Activated naive CD8-positive, alpha-beta T cell treated with anti-CD3 and anti-CD28 coated beads, Interleukin-2, amount 10 ng/mL, durations not matched to agents 7 days and 5 days (primary cell): ENCODE measurements at regions not wholly inside any gene's neighbourhood (a gene's known extent, or its start where the extent isn't known, plus 50 kb on each side); places are given as distances from the start of the nearest gene placed in this dataset.

Source experiments
- ATAC-seq: fragments of 150-1000 bp; cut with Tn5 transposase; one replicate; pipeline ENCODE4 v1.10.0; 2021; ENCODE audit warnings: low read depth, moderate library complexity
- POLR2A ChIA-PET: fragments of 350-600 bp; sonication (Branson Sonifier 250); formaldehyde crosslinking; loops from one replicate; lab custom pipeline; 2021; ENCODE audit warnings: antibody characterized with exemption; lab: Charles Lee
- DNase-seq: peaks from one replicate; pipeline ENCODE4 v3.0.0; 2021
- H3K27ac Mint-ChIP-seq: one replicate; pipeline ENCODE4 v1.8.0; 2022; ENCODE audit warnings: mild to moderate bottlenecking, mixed read lengths
- H3K27me3 Mint-ChIP-seq: one replicate; pipeline ENCODE4 v1.8.0; 2022; ENCODE audit warnings: mild to moderate bottlenecking, moderate library complexity, mixed read lengths
- H3K36me3 Mint-ChIP-seq: one replicate; pipeline ENCODE4 v1.8.0; 2021; ENCODE audit warnings: mild to moderate bottlenecking, mixed read lengths
- H3K4me1 Mint-ChIP-seq: one replicate; pipeline ENCODE4 v1.8.0; 2021; ENCODE audit warnings: mixed read lengths
- H3K4me3 Mint-ChIP-seq: one replicate; pipeline ENCODE4 v1.8.0; 2022; ENCODE audit warnings: mild to moderate bottlenecking, moderate library complexity, mixed read lengths
- H3K9me3 Mint-ChIP-seq: one replicate; pipeline ENCODE4 v1.8.0; 2021; ENCODE audit warnings: mixed read lengths

GRCh38 chr1:163912170-163912884 lies 590.6 kb downstream of the NUF2 start:
- Mint-ChIP-seq H3K4me1 (no peaks in the 10 kb centered on the region), H3K27me3 (no peaks in the 10 kb centered on the region), H3K4me3 (no peak overlapping the region), H3K9me3 (peaks cover 3% of the 10 kb centered on the region), H3K27ac (no peak overlapping the region), H3K36me3 (no peaks in the 10 kb centered on the region)
- POLR2A ChIA-PET, result no interaction called here
- no peak for DNase-seq
- ATAC-seq, result no peak

- H3K9me3 Mint-ChIP-seq, result no peaks in the 10 kb centered on the region
- ATAC-seq (no peak), DNase-seq (no peak)
- POLR2A ChIA-PET, result no interaction called here
- H3K27me3 Mint-ChIP-seq, result no peaks in the 10 kb centered on the region
- no peak overlapping the region for H3K4me3 Mint-ChIP-seq
- H3K27ac Mint-ChIP-seq, result no peak overlapping the region
- no peaks in the 10 kb centered on the region for H3K4me1 Mint-ChIP-seq
- H3K36me3 Mint-ChIP-seq, result no peaks in the 10 kb centered on the region
These were observed 593.1 kb downstream of the NUF2 start for GRCh38 chr1:163914785-163915413.

- H3K4me3 Mint-ChIP-seq, result no peak overlapping the region
These were observed 601.0 kb downstream of the NUF2 start for GRCh38 chr1:163922743-163923201.

DNA sequence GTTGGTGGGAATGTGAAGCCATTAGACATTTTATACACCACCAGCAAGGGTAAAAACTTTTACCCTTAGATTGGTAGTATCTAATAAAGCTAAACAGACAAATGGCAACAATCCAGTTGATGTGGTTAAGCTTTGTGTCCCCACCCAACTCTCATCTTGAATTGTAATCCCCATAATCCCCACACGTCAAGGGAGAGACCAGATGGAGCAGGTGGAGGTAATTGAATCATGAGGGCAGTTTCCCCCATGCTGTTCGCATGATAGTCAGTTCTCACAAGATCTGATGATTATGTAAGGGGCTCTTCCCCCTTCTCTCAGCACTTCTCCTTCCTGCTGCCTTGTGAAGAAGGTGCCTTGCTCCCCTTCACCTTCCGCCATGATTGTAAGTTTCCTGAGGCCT lies 602.3 kb downstream of the NUF2 start:
- H3K4me3 Mint-ChIP-seq, result no peak overlapping the region
- ATAC-seq, result no peak
- POLR2A ChIA-PET, result no interaction called here
- DNase-seq, result no peak
- no peaks in the 10 kb centered on the region for H3K36me3 Mint-ChIP-seq
- no peak overlapping the region for H3K27ac Mint-ChIP-seq
- H3K4me1 Mint-ChIP-seq, result no peaks in the 10 kb centered on the region
- no peaks in the 10 kb centered on the region for H3K27me3 Mint-ChIP-seq
- peaks cover 5% of the 10 kb centered on the region for H3K9me3 Mint-ChIP-seq

More at GRCh38 chr1:163922743-163923201, 601.0 kb downstream of the NUF2 start:
- Mint-ChIP-seq H3K27ac (no peak overlapping the region), H3K27me3 (no peaks in the 10 kb centered on the region), H3K4me1 (no peaks in the 10 kb centered on the region), H3K9me3 (peaks cover 5% of the 10 kb centered on the region), H3K36me3 (no peaks in the 10 kb centered on the region)
- ATAC-seq, result no peak
- POLR2A ChIA-PET, result no interaction called here
- no peak for DNase-seq

GRCh38 chr1:163927493-163927892 lies 605.7 kb downstream of the NUF2 start:
- ATAC-seq (no peak), DNase-seq (no peak)
- Mint-ChIP-seq H3K27ac (no peak overlapping the region), H3K4me3 (no peak overlapping the region), H3K27me3 (no peaks in the 10 kb centered on the region), H3K4me1 (no peaks in the 10 kb centered on the region), H3K9me3 (peaks cover 5% of the 10 kb centered on the region), H3K36me3 (no peaks in the 10 kb centered on the region)
- POLR2A ChIA-PET, result no interaction called here

DNA sequence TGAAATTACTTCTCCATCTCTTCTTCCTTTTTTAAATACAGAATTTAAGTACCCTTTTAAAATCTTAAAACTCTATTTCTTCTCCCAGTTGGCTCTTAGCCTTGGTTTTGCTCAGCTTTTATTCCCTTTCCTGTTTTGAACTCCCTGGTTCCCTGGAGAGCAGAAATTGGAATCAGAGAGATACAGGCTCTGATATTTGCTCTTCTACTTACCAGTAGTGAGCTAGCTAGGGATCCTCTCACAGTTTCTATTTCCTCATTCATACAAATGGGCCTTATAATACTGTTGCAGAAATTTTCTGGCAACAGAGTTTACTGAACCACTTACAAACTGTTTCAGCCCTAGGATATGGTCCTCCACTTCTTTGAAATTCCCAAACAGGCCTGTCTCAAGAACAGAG lies 606.3 kb downstream of the NUF2 start:
- H3K4me1 Mint-ChIP-seq, result no peaks in the 10 kb centered on the region
- ATAC-seq, result no peak
- H3K27me3 Mint-ChIP-seq, result no peaks in the 10 kb centered on the region
- peaks cover 3% of the 10 kb centered on the region for H3K9me3 Mint-ChIP-seq
- no peaks in the 10 kb centered on the region for H3K36me3 Mint-ChIP-seq
- no peak overlapping the region for H3K4me3 Mint-ChIP-seq
- POLR2A ChIA-PET, result no interaction called here
- H3K27ac Mint-ChIP-seq, result no peak overlapping the region
- no peak for DNase-seq

- H3K4me3 Mint-ChIP-seq, result no peak overlapping the region
- POLR2A ChIA-PET, result no interaction called here
- no peaks in the 10 kb centered on the region for H3K27me3 Mint-ChIP-seq
These were observed 606.9 kb downstream of the NUF2 start for GRCh38 chr1:163928651-163929050.

GRCh38 chr1:163932901-163933300 lies 611.1 kb downstream of the NUF2 start:
- ATAC-seq (no peak), DNase-seq (no peak)
- H3K27ac Mint-ChIP-seq, result no peak overlapping the region
- H3K4me1 Mint-ChIP-seq, result no peaks in the 10 kb centered on the region
- peaks cover 2% of the 10 kb centered on the region for H3K9me3 Mint-ChIP-seq
- POLR2A ChIA-PET, result no interaction called here
- no peaks in the 10 kb centered on the region for H3K36me3 Mint-ChIP-seq
- H3K27me3 Mint-ChIP-seq, result no peaks in the 10 kb centered on the region
- no peak overlapping the region for H3K4me3 Mint-ChIP-seq

More at GRCh38 chr1:163928651-163929050, 606.9 kb downstream of the NUF2 start:
- ATAC-seq, result no peak
- Mint-ChIP-seq H3K9me3 (peaks cover 3% of the 10 kb centered on the region), H3K4me1 (no peaks in the 10 kb centered on the region), H3K36me3 (no peaks in the 10 kb centered on the region), H3K27ac (no peak overlapping the region)
- DNase-seq, result no peak

DNA sequence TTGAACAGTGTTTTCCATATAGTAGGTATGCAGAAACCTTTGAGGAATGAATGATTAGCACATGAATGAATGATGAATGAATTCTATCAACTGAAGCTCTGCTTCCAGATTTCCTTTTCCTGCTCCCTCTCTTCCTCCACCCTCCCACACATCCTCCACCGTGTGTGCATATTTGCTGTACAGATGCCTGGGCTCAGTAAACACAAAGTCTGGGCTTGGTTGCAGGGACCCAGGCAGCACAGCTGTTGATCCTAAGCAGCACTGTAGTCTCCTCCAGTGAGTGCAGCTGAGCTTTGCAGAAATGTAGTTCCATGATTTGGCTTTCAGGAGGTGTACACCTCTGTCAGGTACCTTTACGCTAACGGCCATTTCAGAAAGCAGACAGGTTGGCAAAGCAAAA lies 611.7 kb downstream of the NUF2 start:
- no peak overlapping the region for H3K27ac Mint-ChIP-seq
- no peaks in the 10 kb centered on the region for H3K36me3 Mint-ChIP-seq
- H3K4me3 Mint-ChIP-seq, result no peak overlapping the region
- no peaks in the 10 kb centered on the region for H3K4me1 Mint-ChIP-seq
- no peaks in the 10 kb centered on the region for H3K27me3 Mint-ChIP-seq
- H3K9me3 Mint-ChIP-seq, result peaks cover 2% of the 10 kb centered on the region
- ATAC-seq, result no peak
- no peak for DNase-seq
- POLR2A ChIA-PET, result no interaction called here

- no peaks in the 10 kb centered on the region for H3K27me3 Mint-ChIP-seq
- H3K27ac Mint-ChIP-seq, result no peak overlapping the region
- peaks cover 2% of the 10 kb centered on the region for H3K9me3 Mint-ChIP-seq
- no peak overlapping the region for H3K4me3 Mint-ChIP-seq
- POLR2A ChIA-PET, result no interaction called here
- DNase-seq, result no peak
- no peaks in the 10 kb centered on the region for H3K4me1 Mint-ChIP-seq
- no peak for ATAC-seq
- no peaks in the 10 kb centered on the region for H3K36me3 Mint-ChIP-seq
These were observed 614.1 kb downstream of the NUF2 start for GRCh38 chr1:163935738-163936374.

DNA sequence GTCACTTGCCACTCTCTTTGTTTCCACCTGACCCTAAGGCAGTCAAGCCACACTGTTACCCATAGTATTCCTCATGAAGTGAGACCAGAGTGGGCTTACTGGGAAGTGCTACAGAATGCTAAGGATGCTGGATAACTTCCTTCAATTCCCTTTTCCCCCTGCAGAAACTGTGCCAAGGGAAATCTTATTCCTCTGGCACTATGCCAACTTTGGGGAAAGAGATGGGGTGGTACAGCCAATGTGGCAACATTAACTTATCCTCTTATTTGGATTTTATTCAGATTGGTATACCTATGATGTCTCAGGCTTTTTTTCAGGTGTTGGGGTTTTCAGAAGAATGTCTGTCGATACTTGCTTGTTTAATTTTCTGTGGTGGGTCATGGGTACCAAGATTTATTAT lies 599.4 kb upstream of the PBX1 start:
- Mint-ChIP-seq H3K9me3 (peaks cover 8% of the 10 kb centered on the region), H3K4me3 (no peak overlapping the region)

DNA sequence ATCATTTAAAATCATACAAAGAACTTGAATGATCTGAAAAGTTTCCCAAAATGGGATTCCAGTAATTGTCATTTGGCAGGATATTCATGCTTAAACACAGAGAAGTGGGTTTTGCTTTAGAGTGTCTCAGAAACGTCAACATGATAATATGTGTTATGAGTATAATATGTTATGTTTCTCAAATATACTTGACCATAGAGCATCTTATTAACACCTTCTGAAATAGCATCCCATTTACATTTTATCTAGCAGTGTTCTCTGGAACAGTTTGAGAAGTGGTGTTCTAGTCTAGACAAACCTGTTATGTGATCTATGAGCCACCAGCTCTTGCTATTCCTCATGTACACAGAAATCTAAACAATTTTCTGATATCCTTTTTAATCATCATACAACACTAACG lies 588.8 kb upstream of the PBX1 start:
- Mint-ChIP-seq H3K27me3 (no peaks in the 10 kb centered on the region), H3K9me3 (peaks cover 4% of the 10 kb centered on the region), H3K4me3 (no peak overlapping the region), H3K36me3 (no peaks in the 10 kb centered on the region), H3K27ac (no peak overlapping the region), H3K4me1 (no peaks in the 10 kb centered on the region)
- POLR2A ChIA-PET, result no interaction called here
- ATAC-seq, result no peak
- no peak for DNase-seq

More for the DNA sequence above, 599.4 kb upstream of the PBX1 start:
- H3K27ac Mint-ChIP-seq, result no peak overlapping the region
- no peaks in the 10 kb centered on the region for H3K27me3 Mint-ChIP-seq
- H3K36me3 Mint-ChIP-seq, result no peaks in the 10 kb centered on the region
- POLR2A ChIA-PET, result no interaction called here
- H3K4me1 Mint-ChIP-seq, result no peaks in the 10 kb centered on the region
- DNase-seq (no peak), ATAC-seq (no peak)

GRCh38 chr1:163970699-163971098 lies 588.3 kb upstream of the PBX1 start:
- no peaks in the 10 kb centered on the region for H3K27me3 Mint-ChIP-seq
- no peaks in the 10 kb centered on the region for H3K4me1 Mint-ChIP-seq
- H3K9me3 Mint-ChIP-seq, result peaks cover 4% of the 10 kb centered on the region
- POLR2A ChIA-PET, result no interaction called here
- H3K36me3 Mint-ChIP-seq, result no peaks in the 10 kb centered on the region
- no peak overlapping the region for H3K27ac Mint-ChIP-seq
- H3K4me3 Mint-ChIP-seq, result no peak overlapping the region
- ATAC-seq (no peak), DNase-seq (no peak)

- Mint-ChIP-seq H3K27ac (no peak overlapping the region), H3K27me3 (no peaks in the 10 kb centered on the region), H3K4me3 (no peak overlapping the region), H3K9me3 (peaks cover 7% of the 10 kb centered on the region), H3K36me3 (no peaks in the 10 kb centered on the region), H3K4me1 (no peaks in the 10 kb centered on the region)
- POLR2A ChIA-PET, result no interaction called here
- no peak for DNase-seq
- ATAC-seq, result no peak
These were observed 585.4 kb upstream of the PBX1 start for GRCh38 chr1:163973586-163973985.
